ENCODE measurements at regions not wholly inside any gene's neighbourhood (a gene's known extent, or its start where the extent isn't known, plus 50 kb on each side); places are given as distances from the start of the nearest gene placed in this dataset.

- no peaks in the 10 kb centered on the region for H3K27me3 ChIP-seq
- ATAC-seq: no peak
- H3K27ac ChIP-seq: no peak overlapping the region
- H3K9me3 ChIP-seq: no peaks in the 10 kb centered on the region
- no peaks in the 10 kb centered on the region for H3K36me3 ChIP-seq
- H3K4me1 ChIP-seq: no peaks in the 10 kb centered on the region
- no peak for TF ChIP-seq CTCF (IDR thresholded peaks at IDR 0.05)
- intact Hi-C loops (cut with DNase I): no loop called here
- H3K4me3 ChIP-seq: no peak overlapping the region
- no peak for DNase-seq
These were observed 185.8 kb upstream of the TMEM106B start for GRCh38 chr7:12025246-12025645.

GRCh38 chr7:12028508-12028907 is 182.6 kb upstream of the TMEM106B start:
- H3K27me3 ChIP-seq: no peaks in the 10 kb centered on the region

GRCh38 chr7:12030116-12030515 is 181.0 kb upstream of the TMEM106B start:
- Histone ChIP-seq H3K9me3 (no peaks in the 10 kb centered on the region), H3K27me3 (no peaks in the 10 kb centered on the region), H3K27ac (no peak overlapping the region), H3K4me3 (no peak overlapping the region), H3K36me3 (no peaks in the 10 kb centered on the region), H3K4me1 (no peaks in the 10 kb centered on the region)
- ATAC-seq (no peak), DNase-seq (no peak)
- intact Hi-C loops (cut with DNase I): no loop called here
- TF ChIP-seq CTCF (IDR thresholded peaks at IDR 0.05): no peak

More at GRCh38 chr7:12028508-12028907, 182.6 kb upstream of the TMEM106B start:
- Histone ChIP-seq H3K4me3 (no peak overlapping the region), H3K4me1 (no peaks in the 10 kb centered on the region), H3K27ac (no peak overlapping the region), H3K36me3 (no peaks in the 10 kb centered on the region), H3K9me3 (no peaks in the 10 kb centered on the region)
- TF ChIP-seq CTCF (IDR thresholded peaks at IDR 0.05): no peak
- DNase-seq (no peak), ATAC-seq (no peak)
- intact Hi-C loops (cut with DNase I): no loop called here

GRCh38 chr7:12031186-12031585 is 179.9 kb upstream of the TMEM106B start:
- H3K36me3 ChIP-seq: no peaks in the 10 kb centered on the region
- TF ChIP-seq CTCF (IDR thresholded peaks at IDR 0.05): no peak
- no peak overlapping the region for H3K27ac ChIP-seq
- intact Hi-C loops (cut with DNase I): no loop called here
- H3K9me3 ChIP-seq: no peaks in the 10 kb centered on the region
- H3K27me3 ChIP-seq: no peaks in the 10 kb centered on the region
- DNase-seq (no peak), ATAC-seq (no peak)
- H3K4me1 ChIP-seq: no peaks in the 10 kb centered on the region
- no peak overlapping the region for H3K4me3 ChIP-seq

GRCh38 chr7:12031638-12032037 is 179.5 kb upstream of the TMEM106B start:
- no peak overlapping the region for H3K27ac ChIP-seq
- no peaks in the 10 kb centered on the region for H3K27me3 ChIP-seq
- H3K4me3 ChIP-seq: no peak overlapping the region
- no peaks in the 10 kb centered on the region for H3K36me3 ChIP-seq
- ATAC-seq: no peak
- no peak for TF ChIP-seq CTCF (IDR thresholded peaks at IDR 0.05)
- intact Hi-C loops (cut with DNase I): no loop called here
- no peaks in the 10 kb centered on the region for H3K9me3 ChIP-seq
- DNase-seq: no peak
- no peaks in the 10 kb centered on the region for H3K4me1 ChIP-seq

Data from left lung (tissue), 4 donors.